Neural progenitor cell (in vitro differentiated cells): ENCODE measurements at regions not wholly inside any gene's neighbourhood (a gene's known extent, or its start where the extent isn't known, plus 50 kb on each side); places are given as distances from the start of the nearest gene placed in this dataset.

Experiments
- DNase-seq: peaks from one replicate; pipeline ENCODE4 v3.0.0-alpha.2; 2016; ENCODE audit warnings: low spot score
- H2AFZ ChIP-seq: fragments of 200-600 bp; sonication (generic); replicated peaks from 2 replicates; pipeline ENCODE4 v1.6.1; 2016; ENCODE audit warnings: antibody characterized with exemption
- H3F3A ChIP-seq: fragments of 200-600 bp; sonication (generic); 2 replicates; pipeline ENCODE4 v1.6.1; 2016; ENCODE audit warnings: antibody characterized with exemption, low read depth
- H3K27ac ChIP-seq: fragments of 200-600 bp; sonication (generic); 2 replicates; pipeline ENCODE4 v1.5.1; 2016; ENCODE audit warnings: mild to moderate bottlenecking
- H3K27me3 ChIP-seq: fragments of 200-600 bp; sonication (generic); 2 replicates; pipeline ENCODE4 v1.6.1; 2016; ENCODE audit warnings: mild to moderate bottlenecking, moderate library complexity
- H3K36me3 ChIP-seq: fragments of 200-600 bp; sonication (generic); 2 replicates; pipeline ENCODE4 v1.5.1; 2016
- H3K4me1 ChIP-seq: fragments of 200-600 bp; sonication (generic); 2 replicates; pipeline ENCODE4 v1.6.1; 2016; ENCODE audit warnings: mixed run types
- H3K4me2 ChIP-seq: fragments of 200-600 bp; sonication (generic); 2 replicates; pipeline ENCODE4 v1.6.1; 2016
- H3K4me3 ChIP-seq: fragments of 200-600 bp; sonication (generic); 2 replicates; pipeline ENCODE4 v1.5.1; 2016
- H3K79me2 ChIP-seq: fragments of 200-600 bp; sonication (generic); 2 replicates; pipeline ENCODE4 v1.6.1; 2016; ENCODE audit warnings: low read depth
- H3K9ac ChIP-seq: fragments of 200-600 bp; sonication (generic); 2 replicates; pipeline ENCODE4 v1.6.1; 2016
- H3K9me3 ChIP-seq: fragments of 200-600 bp; sonication (generic); 2 replicates; pipeline ENCODE4 v1.5.1; 2016; ENCODE audit warnings: low read depth
- H4K20me1 ChIP-seq: fragments of 200-600 bp; sonication (generic); 2 replicates; pipeline ENCODE4 v1.6.1; 2016; ENCODE audit warnings: low read depth
- H3K27ac Mint-ChIP-seq: 3 replicates; pipeline ENCODE4 v1.8.0; 2021; ENCODE audit warnings: mixed read lengths
- H3K27me3 Mint-ChIP-seq: 2 replicates; pipeline ENCODE4 v1.8.0; 2022; ENCODE audit warnings: low read depth, mild to moderate bottlenecking, inconsistent platforms, moderate library complexity, mixed read lengths; ENCODE audit not compliant: insufficient read depth
- H3K36me3 Mint-ChIP-seq: 3 replicates; pipeline ENCODE4 v1.8.0; 2021; ENCODE audit warnings: mixed read lengths
- H3K4me1 Mint-ChIP-seq: 3 replicates; pipeline ENCODE4 v1.8.0; 2021; ENCODE audit warnings: mixed read lengths
- H3K4me3 Mint-ChIP-seq: 3 replicates; pipeline ENCODE4 v1.8.0; 2021; ENCODE audit warnings: mild to moderate bottlenecking, moderate library complexity, mixed read lengths
- H3K9me3 Mint-ChIP-seq: 3 replicates; pipeline ENCODE4 v1.8.0; 2020; ENCODE audit warnings: mixed read lengths
- EZH2 ChIP-seq: fragments of 200-600 bp; sonication (generic); IDR thresholded peaks from 2 replicates; pipeline ENCODE4 v1.6.1; 2017; ENCODE audit warnings: antibody characterized with exemption, mild to moderate bottlenecking, moderate library complexity
- EZH2phosphoT487 ChIP-seq: fragments of 200-600 bp; sonication (generic); IDR thresholded peaks from 2 replicates; pipeline ENCODE4 v1.6.1; 2017; ENCODE audit warnings: antibody characterized with exemption
- TF ChIP-seq, protein P1 (sequence below): fragments of 200-600 bp; sonication (generic); IDR thresholded peaks from 2 replicates; pipeline ENCODE4 v1.5.1; 2017; ENCODE audit warnings: antibody characterized with exemption, mild to moderate bottlenecking

DNA sequence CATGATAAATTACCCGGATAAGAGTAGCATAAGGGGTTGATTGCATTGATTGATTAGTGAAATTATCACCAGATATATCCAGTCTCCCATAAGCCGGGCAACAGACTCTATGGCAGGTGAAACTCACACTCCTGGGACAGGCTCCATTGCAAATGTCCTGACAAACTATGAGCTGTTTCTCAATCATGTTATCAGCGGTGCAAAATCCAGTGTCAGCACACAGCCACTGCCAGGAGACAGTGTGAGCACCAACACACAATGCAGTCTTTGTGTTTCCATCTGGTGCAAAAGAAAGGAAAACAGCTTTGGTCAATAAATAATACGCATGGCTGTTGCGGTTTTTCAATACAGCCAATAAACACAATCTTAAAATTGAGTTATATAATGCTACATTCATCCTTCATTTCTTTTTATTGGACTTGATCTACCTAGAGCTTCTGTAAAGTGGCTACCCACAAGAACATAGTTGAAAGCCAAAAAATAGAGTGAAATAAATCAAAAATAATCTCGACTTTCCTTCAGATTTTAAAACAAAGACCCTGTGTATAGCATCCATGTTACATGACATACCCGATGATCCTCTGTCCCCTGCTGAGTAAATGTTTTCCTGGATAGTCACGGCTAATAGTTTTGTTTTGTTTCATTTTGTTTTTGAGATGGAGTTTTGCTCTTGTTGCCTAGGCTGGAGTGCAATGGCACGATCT lies 64.3 kb upstream of the AFDN start:
- H3K27ac Mint-ChIP-seq = no peak overlapping the region
- TF ChIP-seq EZH2phosphoT487 (no peak), EZH2 (no peak)
- TF ChIP-seq, protein P1, sequence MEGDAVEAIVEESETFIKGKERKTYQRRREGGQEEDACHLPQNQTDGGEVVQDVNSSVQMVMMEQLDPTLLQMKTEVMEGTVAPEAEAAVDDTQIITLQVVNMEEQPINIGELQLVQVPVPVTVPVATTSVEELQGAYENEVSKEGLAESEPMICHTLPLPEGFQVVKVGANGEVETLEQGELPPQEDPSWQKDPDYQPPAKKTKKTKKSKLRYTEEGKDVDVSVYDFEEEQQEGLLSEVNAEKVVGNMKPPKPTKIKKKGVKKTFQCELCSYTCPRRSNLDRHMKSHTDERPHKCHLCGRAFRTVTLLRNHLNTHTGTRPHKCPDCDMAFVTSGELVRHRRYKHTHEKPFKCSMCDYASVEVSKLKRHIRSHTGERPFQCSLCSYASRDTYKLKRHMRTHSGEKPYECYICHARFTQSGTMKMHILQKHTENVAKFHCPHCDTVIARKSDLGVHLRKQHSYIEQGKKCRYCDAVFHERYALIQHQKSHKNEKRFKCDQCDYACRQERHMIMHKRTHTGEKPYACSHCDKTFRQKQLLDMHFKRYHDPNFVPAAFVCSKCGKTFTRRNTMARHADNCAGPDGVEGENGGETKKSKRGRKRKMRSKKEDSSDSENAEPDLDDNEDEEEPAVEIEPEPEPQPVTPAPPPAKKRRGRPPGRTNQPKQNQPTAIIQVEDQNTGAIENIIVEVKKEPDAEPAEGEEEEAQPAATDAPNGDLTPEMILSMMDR = no peak
- Histone ChIP-seq H3K4me2 (no peak overlapping the region), H2AFZ (no peak overlapping the region), H3K36me3 (no peaks in the 10 kb centered on the region), H3K9me3 (no peaks in the 10 kb centered on the region), H3K4me3 (no peak overlapping the region), H3K9ac (no peak overlapping the region), H3F3A (no peaks in the 10 kb centered on the region), H3K27me3 (no peaks in the 10 kb centered on the region), H4K20me1 (no peaks in the 10 kb centered on the region), H3K4me1 (no peaks in the 10 kb centered on the region), H3K27ac (no peak overlapping the region), H3K79me2 (no peaks in the 10 kb centered on the region)
- peaks cover 54% of the 10 kb centered on the region for H3K4me1 Mint-ChIP-seq
- H3K36me3 Mint-ChIP-seq = no peaks in the 10 kb centered on the region
- no peak for DNase-seq
- peaks cover 5% of the 10 kb centered on the region for H3K27me3 Mint-ChIP-seq
- H3K4me3 Mint-ChIP-seq = no peak overlapping the region
- H3K9me3 Mint-ChIP-seq = peaks cover 4% of the 10 kb centered on the region

DNA sequence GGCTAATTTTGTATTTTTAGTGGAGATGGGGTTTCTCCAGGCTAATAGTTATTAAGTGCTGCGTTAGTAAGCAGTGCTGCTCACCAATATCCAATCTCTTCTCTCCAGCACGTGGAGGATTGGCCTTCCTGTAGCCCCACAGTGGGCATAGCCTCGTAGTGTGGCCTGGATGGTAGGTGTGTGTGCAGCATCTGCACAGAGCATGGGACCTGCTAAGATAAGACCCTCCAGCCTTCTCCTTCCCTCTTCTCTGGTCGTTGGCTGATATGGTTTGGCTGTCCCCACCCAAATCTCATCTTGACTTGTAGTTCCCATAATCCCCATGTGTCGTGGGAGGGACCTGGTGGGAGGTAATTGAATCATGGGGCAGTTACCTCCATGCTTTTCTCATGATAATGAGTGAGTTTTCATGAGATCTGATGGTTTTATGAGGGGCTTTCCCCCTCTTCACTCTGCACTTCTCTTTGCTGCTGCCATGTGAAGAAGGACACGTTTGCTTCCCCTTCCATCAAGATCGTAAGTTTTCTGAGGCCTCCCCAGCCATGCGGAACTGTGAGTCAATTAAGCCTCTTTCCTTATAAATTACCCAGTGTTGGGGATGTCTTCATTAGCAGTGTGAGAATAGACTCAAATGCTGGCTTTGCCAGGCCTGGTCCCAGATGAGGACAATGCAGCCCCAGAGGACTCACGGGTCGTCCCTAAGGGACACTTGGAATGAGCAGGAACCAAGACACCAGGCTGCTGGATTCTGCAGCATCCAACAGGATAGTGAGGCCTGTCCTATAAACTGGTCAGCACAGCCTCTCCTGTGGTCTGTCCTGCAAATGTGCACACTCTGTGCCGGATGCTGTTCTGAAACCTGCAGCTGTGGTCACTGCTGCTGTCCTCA lies 63.4 kb upstream of the AFDN start:
- Mint-ChIP-seq H3K4me3 (no peak overlapping the region), H3K9me3 (peaks cover 4% of the 10 kb centered on the region), H3K4me1 (peaks cover 51% of the 10 kb centered on the region), H3K27ac (no peak overlapping the region), H3K36me3 (no peaks in the 10 kb centered on the region), H3K27me3 (peaks cover 5% of the 10 kb centered on the region)
- no peaks in the 10 kb centered on the region for H3F3A ChIP-seq
- no peaks in the 10 kb centered on the region for H3K36me3 ChIP-seq
- H3K9me3 ChIP-seq = no peaks in the 10 kb centered on the region
- no peaks in the 10 kb centered on the region for H3K79me2 ChIP-seq
- TF ChIP-seq EZH2phosphoT487 (no peak), EZH2 (no peak)
- TF ChIP-seq, protein P1 = no peak
- no peaks in the 10 kb centered on the region for H3K4me1 ChIP-seq
- H3K9ac ChIP-seq = no peak overlapping the region
- no peak overlapping the region for H3K4me3 ChIP-seq
- no peaks in the 10 kb centered on the region for H3K27me3 ChIP-seq
- no peak overlapping the region for H3K27ac ChIP-seq
- no peak overlapping the region for H2AFZ ChIP-seq
- no peak for DNase-seq
- no peaks in the 10 kb centered on the region for H4K20me1 ChIP-seq
- H3K4me2 ChIP-seq = no peak overlapping the region

DNA sequence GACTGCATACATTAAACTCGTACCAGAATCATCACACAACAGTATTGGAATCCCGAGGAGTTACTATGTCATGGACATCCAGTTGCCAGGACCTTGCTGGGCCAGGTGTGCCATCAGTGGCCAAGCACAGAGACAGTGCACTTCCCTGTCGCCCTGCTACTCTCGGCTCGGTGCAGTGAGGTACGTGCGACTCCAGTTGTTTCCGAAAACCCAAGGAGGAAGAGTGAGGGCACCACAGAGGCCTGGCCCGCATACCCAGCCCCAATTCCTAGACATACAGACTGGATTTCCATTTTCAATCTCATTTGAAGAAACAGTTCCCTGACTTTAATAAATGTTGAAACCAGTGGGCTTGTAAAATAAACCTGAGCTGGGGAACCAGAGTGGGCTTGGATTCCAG lies 62.5 kb upstream of the AFDN start:
- no peak overlapping the region for H3K4me3 ChIP-seq
- Mint-ChIP-seq H3K9me3 (peaks cover 3% of the 10 kb centered on the region), H3K27ac (peak overlapping the region; percentile 26)

More for the DNA sequence above, 62.5 kb upstream of the AFDN start:
- DNase-seq = no peak
- no peak overlapping the region for H3K27ac ChIP-seq
- H3K9ac ChIP-seq = no peak overlapping the region
- Mint-ChIP-seq H3K36me3 (no peaks in the 10 kb centered on the region), H3K4me3 (no peak overlapping the region), H3K4me1 (peaks cover 47% of the 10 kb centered on the region), H3K27me3 (peaks cover 5% of the 10 kb centered on the region)
- no peak overlapping the region for H2AFZ ChIP-seq
- no peaks in the 10 kb centered on the region for H3K27me3 ChIP-seq
- H3K9me3 ChIP-seq = no peaks in the 10 kb centered on the region
- no peak for TF ChIP-seq EZH2
- H3K4me1 ChIP-seq = no peaks in the 10 kb centered on the region
- H3K36me3 ChIP-seq = no peaks in the 10 kb centered on the region
- H3K79me2 ChIP-seq = no peaks in the 10 kb centered on the region
- H3K4me2 ChIP-seq = no peak overlapping the region
- H4K20me1 ChIP-seq = no peaks in the 10 kb centered on the region
- H3F3A ChIP-seq = no peaks in the 10 kb centered on the region
